Panc1 (cell line): ENCODE measurements at regions not wholly inside any gene's neighbourhood (a gene's known extent, or its start where the extent isn't known, plus 50 kb on each side); places are given as distances from the start of the nearest gene placed in this dataset.

Experiments used
- ATAC-seq: fragments of 200-7000 bp; cut with Tn5 transposase; 2 replicates; pipeline ENCODE4 v1.9.1; 2020; ENCODE audit warnings: mild to moderate bottlenecking, moderate library complexity
- BruUV-seq: library from RNA; stranded (reverse); fragments of 400-500 nt; replicated peaks from 2 replicates; lab custom pipeline; 2021; lab: Mats Ljungman, UMichigan
- CTCF ChIA-PET: fragments of 300-600 bp; sonication (Branson Sonifier 250); formaldehyde crosslinking; loops from one replicate; lab custom pipeline; 2022; ENCODE audit warnings: antibody characterized with exemption; lab: Charles Lee
- POLR2A ChIA-PET: fragments of 300-600 bp; sonication (Branson Sonifier 250); formaldehyde crosslinking; loops from one replicate; lab custom pipeline; 2022; ENCODE audit warnings: antibody characterized with exemption; lab: Charles Lee
- DNase-seq: peaks from one replicate; pipeline ENCODE4 v3.0.0-alpha.2; 2010; ENCODE audit warnings: low read depth, low spot score
- H3K27ac ChIP-seq: 2 replicates; pipeline ENCODE4 v1.5.1; 2011; ENCODE audit warnings: mild to moderate bottlenecking, low read length, inconsistent platforms
- H3K27me3 ChIP-seq: fragments of 200-500 bp; sonication (Bioruptor generic); 2 replicates; pipeline ENCODE4 v1.6.0; 2014; ENCODE audit warnings: low read length, inconsistent platforms; ENCODE audit not compliant: control insufficient read depth, insufficient read depth
- H3K36me3 ChIP-seq: fragments of 200-500 bp; sonication (Bioruptor generic); 2 replicates; pipeline ENCODE4 v1.5.1; 2014; ENCODE audit warnings: inconsistent platforms, mild to moderate bottlenecking, low read length, moderate library complexity; ENCODE audit not compliant: control insufficient read depth, insufficient read depth
- H3K4me1 ChIP-seq: 2 replicates; pipeline ENCODE4 v1.5.1; 2011; ENCODE audit warnings: inconsistent platforms, mild to moderate bottlenecking, low read length, moderate library complexity; ENCODE audit not compliant: control insufficient read depth, insufficient read depth
- H3K4me3 ChIP-seq, 2 experiments: 2 replicates each; pipeline ENCODE4 v1.5.1; 2011 to 2012; ENCODE audit warnings: low read depth in 2 of 2, low read length in 2 of 2, mild to moderate bottlenecking in 2 of 2, inconsistent platforms in 1 of 2, moderate library complexity in 1 of 2
- H3K9me3 ChIP-seq: fragments of 200-500 bp; sonication (Bioruptor generic); 2 replicates; pipeline ENCODE4 v1.5.1; 2014; ENCODE audit warnings: low read depth, mild to moderate bottlenecking, inconsistent platforms, low read length, moderate library complexity; ENCODE audit not compliant: control insufficient read depth, insufficient read depth
- CTCF ChIP-seq: fragments of 450-650 bp; IDR thresholded peaks from 2 replicates; pipeline ENCODE4 v1.5.1; 2017; ENCODE audit warnings: mild to moderate bottlenecking
- POLR2AphosphoS5 ChIP-seq: IDR thresholded peaks from 2 replicates; pipeline ENCODE4 v1.6.1; 2012; ENCODE audit warnings: mild to moderate bottlenecking, low read depth, low read length, moderate library complexity
- SIN3A ChIP-seq: IDR thresholded peaks from 2 replicates; pipeline ENCODE4 v1.6.1; 2012; ENCODE audit warnings: low read depth, mild to moderate bottlenecking, low read length, moderate library complexity, borderline replicate concordance; ENCODE audit not compliant: insufficient read depth
- TCF7L2 ChIP-seq: IDR thresholded peaks from 2 replicates; pipeline ENCODE4 v1.6.1; 2011; ENCODE audit warnings: mild to moderate bottlenecking, low read depth, low read length, inconsistent platforms
- in situ Hi-C: cut with HindIII; loops from 2 replicates; pipeline ENCODE4 v1.10.0; 2016; ENCODE audit warnings: low sequenced_read_pairs, low pct_unique_long_range_greater_than_20kb
- intact Hi-C: fragments of 100-400 bp; cut with micrococcal nuclease; formaldehyde crosslinking; loops from one replicate; pipeline ENCODE4 v1.10.0; 2022; ENCODE audit not compliant: unreplicated experiment
- TF ChIP-seq, protein P1 (sequence below), 2 experiments: IDR thresholded peaks; 2 replicates each; pipeline ENCODE4 v1.6.1; 2011 to 2012; ENCODE audit warnings: low read depth in 2 of 2, control low read depth in 1 of 2, low read length in 1 of 2, mild to moderate bottlenecking in 1 of 2, moderate library complexity in 1 of 2; ENCODE audit not compliant: insufficient read depth in 1 of 2

- H3K4me3 ChIP-seq = no peak overlapping the region
- no TSS peak for BruUV-seq
- CTCF ChIA-PET = no interaction called here
- TF ChIP-seq POLR2AphosphoS5 (no peak), CTCF (no peak)
- ATAC-seq = no peak
- no peaks in the 10 kb centered on the region for H3K4me1 ChIP-seq
- no peaks in the 10 kb centered on the region for H3K9me3 ChIP-seq
- H3K27ac ChIP-seq = no peak overlapping the region
- no peaks in the 10 kb centered on the region for H3K27me3 ChIP-seq
- in situ Hi-C loops = no loop called here
- H3K36me3 ChIP-seq = no peaks in the 10 kb centered on the region
- POLR2A ChIA-PET = no interaction called here
- no peak for DNase-seq
- intact Hi-C loops = no loop called here
Observed at GRCh38 chr13:58804832-58805231, 1173.3 kb downstream of the PCDH17 start.

- ATAC-seq (no peak), DNase-seq (no peak)
- no TSS peak for BruUV-seq
- no peaks in the 10 kb centered on the region for H3K27me3 ChIP-seq
- intact Hi-C loops (no loop called here), in situ Hi-C loops (no loop called here)
- no peaks in the 10 kb centered on the region for H3K4me1 ChIP-seq
- ChIA-PET CTCF (no interaction called here), POLR2A (no interaction called here)
- TF ChIP-seq CTCF = no peak
- no peak for TF ChIP-seq TCF7L2
- no peak for TF ChIP-seq SIN3A
- TF ChIP-seq, protein P1, sequence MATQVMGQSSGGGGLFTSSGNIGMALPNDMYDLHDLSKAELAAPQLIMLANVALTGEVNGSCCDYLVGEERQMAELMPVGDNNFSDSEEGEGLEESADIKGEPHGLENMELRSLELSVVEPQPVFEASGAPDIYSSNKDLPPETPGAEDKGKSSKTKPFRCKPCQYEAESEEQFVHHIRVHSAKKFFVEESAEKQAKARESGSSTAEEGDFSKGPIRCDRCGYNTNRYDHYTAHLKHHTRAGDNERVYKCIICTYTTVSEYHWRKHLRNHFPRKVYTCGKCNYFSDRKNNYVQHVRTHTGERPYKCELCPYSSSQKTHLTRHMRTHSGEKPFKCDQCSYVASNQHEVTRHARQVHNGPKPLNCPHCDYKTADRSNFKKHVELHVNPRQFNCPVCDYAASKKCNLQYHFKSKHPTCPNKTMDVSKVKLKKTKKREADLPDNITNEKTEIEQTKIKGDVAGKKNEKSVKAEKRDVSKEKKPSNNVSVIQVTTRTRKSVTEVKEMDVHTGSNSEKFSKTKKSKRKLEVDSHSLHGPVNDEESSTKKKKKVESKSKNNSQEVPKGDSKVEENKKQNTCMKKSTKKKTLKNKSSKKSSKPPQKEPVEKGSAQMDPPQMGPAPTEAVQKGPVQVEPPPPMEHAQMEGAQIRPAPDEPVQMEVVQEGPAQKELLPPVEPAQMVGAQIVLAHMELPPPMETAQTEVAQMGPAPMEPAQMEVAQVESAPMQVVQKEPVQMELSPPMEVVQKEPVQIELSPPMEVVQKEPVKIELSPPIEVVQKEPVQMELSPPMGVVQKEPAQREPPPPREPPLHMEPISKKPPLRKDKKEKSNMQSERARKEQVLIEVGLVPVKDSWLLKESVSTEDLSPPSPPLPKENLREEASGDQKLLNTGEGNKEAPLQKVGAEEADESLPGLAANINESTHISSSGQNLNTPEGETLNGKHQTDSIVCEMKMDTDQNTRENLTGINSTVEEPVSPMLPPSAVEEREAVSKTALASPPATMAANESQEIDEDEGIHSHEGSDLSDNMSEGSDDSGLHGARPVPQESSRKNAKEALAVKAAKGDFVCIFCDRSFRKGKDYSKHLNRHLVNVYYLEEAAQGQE (IDR thresholded peaks at IDR 0.05; ENCODE audit: insufficient read depth in 1 of 2, low read depth in 2 of 2, low read length in 1 of 2) = no peak
- TF ChIP-seq POLR2AphosphoS5 = no peak
- no peaks in the 10 kb centered on the region for H3K36me3 ChIP-seq
- H3K9me3 ChIP-seq = no peaks in the 10 kb centered on the region
- no peak overlapping the region for H3K27ac ChIP-seq
- H3K4me3 ChIP-seq = no peak overlapping the region
Observed at GRCh38 chr13:58806401-58806800, 1174.9 kb downstream of the PCDH17 start.

DNA sequence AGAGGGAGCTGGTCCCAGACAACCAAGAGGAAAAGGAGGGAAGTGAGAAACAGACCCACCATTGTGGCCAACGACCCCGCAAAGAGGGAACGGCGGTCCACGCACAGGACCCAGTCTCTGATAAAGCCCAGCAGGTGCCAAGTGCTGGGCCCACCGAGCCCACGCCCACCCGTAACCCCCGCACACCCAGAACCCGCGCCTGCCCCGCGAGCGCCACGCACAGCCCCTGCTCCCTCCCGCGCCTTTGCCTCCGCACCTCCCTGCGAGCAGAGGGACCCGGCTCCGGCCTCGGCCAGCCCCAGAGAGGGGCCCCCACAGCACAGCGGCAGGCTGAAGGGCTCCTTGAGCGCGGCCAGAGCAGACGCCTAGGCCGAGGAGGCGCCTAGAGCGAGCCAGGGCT lies 1192.2 kb downstream of the PCDH17 start:
- intact Hi-C loops = no loop called here
- ATAC-seq (no peak), DNase-seq (no peak)
- H3K27ac ChIP-seq = no peak overlapping the region
- no peaks in the 10 kb centered on the region for H3K36me3 ChIP-seq
- no peak overlapping the region for H3K4me3 ChIP-seq
- in situ Hi-C loops = no loop called here
- POLR2A ChIA-PET = no interaction called here
- no TSS peak for BruUV-seq
- no peaks in the 10 kb centered on the region for H3K27me3 ChIP-seq
- TF ChIP-seq POLR2AphosphoS5 (no peak), CTCF (no peak), SIN3A (no peak), TCF7L2 (no peak)
- TF ChIP-seq, protein P1 (IDR thresholded peaks at IDR 0.05; ENCODE audit: insufficient read depth in 1 of 2, low read depth in 2 of 2, low read length in 1 of 2) = no peak
- no peaks in the 10 kb centered on the region for H3K4me1 ChIP-seq
- CTCF ChIA-PET = no interaction called here
- no peaks in the 10 kb centered on the region for H3K9me3 ChIP-seq
